Body of pancreas (tissue), 4 donors: ENCODE measurements at regions not wholly inside any gene's neighbourhood (a gene's known extent, or its start where the extent isn't known, plus 50 kb on each side); places are given as distances from the start of the nearest gene placed in this dataset.

Experiments used
- CTCF ChIP-seq, 7 experiments: fragments of 450-650 bp in 4 of 7; fragments of 200-600 bp in 3 of 7; sonication (generic) in 3 of 7; IDR thresholded peaks; one replicate each; pipeline ENCODE4 v1.5.1; 2016 to 2019; ENCODE audit warnings: antibody characterized with exemption in 7 of 7
- POLR2A ChIP-seq, 3 donors: fragments of 450-650 bp; IDR thresholded peaks; one replicate each; pipeline ENCODE4 v1.6.1; 2016; ENCODE audit warnings: antibody characterized with exemption in 3 of 3, mild to moderate bottlenecking in 2 of 3

- no peak for TF ChIP-seq CTCF (IDR thresholded peaks at IDR 0.05)
- no peak for TF ChIP-seq POLR2A (IDR thresholded peaks at IDR 0.05)
Measured at GRCh38 chr2:23321751-23322150, 63.2 kb upstream of the KLHL29 start.
